ENCODE measurements at regions not wholly inside any gene's neighbourhood (a gene's known extent, or its start where the extent isn't known, plus 50 kb on each side); places are given as distances from the start of the nearest gene placed in this dataset.
"Not testable (repeated sequence)": the region's sequence is repeated elsewhere in the genome, so short reads cannot be mapped to it uniquely, and the experiment has no call there.

GRCh38 chr7:149982537-149983112 is 108.9 kb downstream of the ATP6V0E2 start:
- TF ChIP-seq EZH2 (IDR thresholded peaks at IDR 0.05; ENCODE audit: borderline replicate concordance); CTCF (IDR thresholded peaks at IDR 0.05; ENCODE audit: poor library complexity); EZH2phosphoT487 (IDR thresholded peaks at IDR 0.05; ENCODE audit: low read depth, severe bottlenecking, unreplicated experiment): not testable (repeated sequence)

Measured in hepatocyte (in vitro differentiated cells).